Activated CD4-positive, alpha-beta T cell treated with anti-CD3 and anti-CD28 coated beads, Interleukin-2, amount 50 U/mL, for 4 hours (primary cell): ENCODE measurements at regions not wholly inside any gene's neighbourhood (a gene's known extent, or its start where the extent isn't known, plus 50 kb on each side); places are given as distances from the start of the nearest gene placed in this dataset.

Experiments used
- DNase-seq, 2 experiments: peaks; one replicate each; pipeline ENCODE4 v3.0.0-alpha.2; 2020

DNA sequence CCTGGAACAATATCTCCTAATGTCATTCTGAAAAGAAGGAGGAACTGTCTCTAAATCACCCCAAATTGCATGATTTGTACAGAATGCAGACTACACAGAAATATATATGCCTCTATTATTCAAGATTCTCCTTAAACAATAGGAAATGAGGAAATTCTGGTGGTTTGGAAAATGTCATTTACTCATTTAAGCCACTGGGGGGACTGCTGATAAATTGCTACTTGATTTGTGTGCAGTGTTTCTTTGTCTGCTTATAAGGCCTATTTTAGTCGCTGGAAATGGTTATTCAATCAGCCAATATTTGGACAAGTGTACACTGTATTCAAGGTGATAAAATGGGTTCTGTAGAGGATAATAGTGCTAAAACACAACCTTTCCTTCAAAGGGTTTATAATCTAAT is 801.9 kb upstream of the CELF4 start:
- no peak for DNase-seq

DNA sequence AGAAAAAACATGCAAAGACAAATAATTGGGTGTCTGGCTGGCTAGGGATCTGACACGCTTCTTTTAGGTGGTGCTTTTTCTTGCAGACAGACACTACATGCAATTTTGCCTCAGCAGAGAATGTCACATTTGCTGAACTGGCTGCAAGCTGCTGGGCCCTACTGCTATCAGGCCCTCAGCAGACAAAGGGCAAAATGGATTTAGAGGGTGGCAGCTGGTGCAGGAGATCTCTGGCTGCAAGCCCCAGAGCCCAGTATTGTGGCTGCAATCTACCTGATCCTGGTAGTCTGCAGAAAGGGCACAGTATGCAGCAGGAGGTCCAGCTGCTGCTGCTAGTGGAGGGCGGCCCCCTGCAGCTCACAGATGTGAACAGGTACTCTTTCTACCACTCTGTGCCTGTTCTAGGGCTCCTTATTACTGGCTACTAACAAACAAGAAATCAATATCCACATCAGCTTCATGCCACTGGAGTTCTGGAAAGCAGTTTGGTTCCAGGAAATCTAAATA is 796.7 kb upstream of the CELF4 start:
- DNase-seq, result no peak

DNA sequence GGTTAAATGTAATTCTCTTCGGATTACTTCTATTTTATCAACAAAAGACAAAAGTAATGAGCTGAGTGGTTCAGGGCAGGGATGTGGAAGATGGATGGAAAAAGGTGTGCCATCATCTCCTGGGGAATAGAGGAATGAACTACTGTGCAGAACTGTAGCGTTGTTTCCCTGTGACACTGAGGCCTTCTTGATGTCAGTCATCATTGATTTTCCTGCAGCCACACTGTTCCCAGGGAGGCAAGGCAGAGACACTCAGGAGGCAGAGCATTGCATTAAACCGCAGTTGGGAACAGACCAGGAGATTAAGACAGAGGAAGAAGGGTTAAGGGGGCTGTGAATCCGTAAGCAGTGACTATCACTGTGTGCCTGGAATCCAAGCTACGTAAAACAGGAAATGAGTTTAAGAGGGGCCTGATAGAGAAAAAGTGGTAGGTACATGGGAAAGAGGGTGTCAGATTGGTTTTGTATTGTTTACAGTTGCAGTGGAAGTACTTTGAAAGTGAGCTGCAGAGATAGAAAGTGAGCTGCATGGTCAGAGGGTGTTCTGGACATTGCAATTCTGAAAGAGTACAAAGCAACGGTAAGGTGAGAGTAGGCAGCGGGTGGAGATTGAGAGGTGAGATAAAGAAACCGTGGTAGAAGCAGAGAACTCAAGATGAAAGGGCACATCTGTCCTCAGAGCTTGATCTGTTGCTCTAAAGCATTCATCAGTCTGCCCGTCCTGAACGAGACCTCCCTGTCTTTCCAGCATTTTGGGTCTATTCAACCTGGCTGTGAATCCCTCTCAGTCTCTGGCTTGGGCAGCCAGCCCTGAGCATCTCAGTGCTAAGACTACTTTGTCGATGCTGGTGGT is 793.4 kb upstream of the CELF4 start:
- DNase-seq, result no peak

DNA sequence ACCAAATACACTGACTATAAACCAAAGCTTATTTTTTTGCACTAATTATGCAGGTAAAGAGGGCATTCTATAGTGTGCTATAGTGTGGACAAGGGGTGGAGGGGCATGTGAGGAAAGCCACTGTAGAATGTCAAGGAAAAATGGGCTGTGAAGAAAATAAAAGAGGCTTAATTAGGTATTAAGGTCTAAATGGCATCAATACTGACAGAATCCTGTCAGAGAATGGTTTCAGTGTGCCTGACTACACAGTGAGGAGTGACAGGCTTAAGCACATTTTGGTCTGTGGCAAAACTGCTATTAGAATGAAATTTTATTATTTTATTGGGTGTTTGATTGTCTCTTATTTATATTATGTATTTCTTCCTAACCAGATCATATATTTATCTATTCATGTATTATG is 787.6 kb upstream of the CELF4 start:
- DNase-seq, result no peak

DNA sequence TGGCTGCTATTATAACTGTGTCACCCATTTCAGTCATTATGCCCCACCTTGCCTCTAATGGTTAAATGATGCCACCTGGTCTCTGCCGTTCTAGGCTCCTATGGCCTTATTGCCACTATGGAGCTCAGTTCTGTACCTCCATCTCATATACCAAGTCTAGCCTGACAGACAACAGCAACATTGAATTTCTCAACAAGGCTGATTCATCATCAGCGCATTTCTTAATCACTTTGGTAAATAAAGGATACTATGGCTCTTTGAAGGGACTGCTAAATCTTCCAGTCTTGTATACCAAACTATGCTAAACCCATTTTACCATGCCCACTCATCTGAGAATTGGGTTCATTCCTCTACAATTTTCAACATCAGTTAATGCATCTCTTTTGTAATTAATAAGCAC is 784.5 kb upstream of the CELF4 start:
- DNase-seq, result no peak

DNA sequence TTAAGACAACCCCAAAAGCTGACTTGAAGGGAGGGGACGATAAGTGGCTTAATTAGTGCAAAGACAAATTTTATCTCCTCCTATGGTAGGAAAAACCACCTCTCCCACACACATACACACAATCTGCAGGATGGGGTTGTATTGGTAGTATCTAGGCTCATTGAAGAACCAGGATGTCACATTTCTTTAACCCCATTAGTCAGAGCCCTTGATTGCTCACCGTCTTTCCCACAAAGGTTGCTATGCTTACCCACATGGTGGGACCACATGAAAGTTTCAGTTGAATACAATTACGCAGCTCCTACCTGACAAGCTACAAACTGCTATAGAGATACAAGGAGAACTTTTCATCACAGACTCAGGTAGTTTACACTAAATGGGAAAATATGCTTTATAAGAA is 765.0 kb upstream of the CELF4 start:
- DNase-seq, result no peak

DNA sequence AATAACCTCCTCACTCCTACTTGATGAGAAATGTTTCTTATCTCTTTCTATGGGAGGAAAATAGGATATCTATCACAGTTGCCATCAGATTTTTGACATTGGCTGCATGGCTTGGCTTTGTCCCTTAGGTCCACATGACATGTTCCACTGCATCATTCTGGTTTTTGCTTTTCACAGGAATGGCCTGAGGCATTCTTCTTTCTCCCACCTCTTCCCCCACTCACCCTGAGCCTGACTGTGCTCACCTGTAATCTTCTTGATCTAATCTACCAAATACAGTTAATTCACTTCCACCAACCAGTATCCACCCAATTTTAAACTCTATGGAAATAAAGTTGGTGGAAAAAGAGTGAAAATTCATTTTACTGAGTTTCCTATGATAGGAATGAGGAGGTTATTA is 763.5 kb upstream of the CELF4 start:
- no peak for DNase-seq

DNA sequence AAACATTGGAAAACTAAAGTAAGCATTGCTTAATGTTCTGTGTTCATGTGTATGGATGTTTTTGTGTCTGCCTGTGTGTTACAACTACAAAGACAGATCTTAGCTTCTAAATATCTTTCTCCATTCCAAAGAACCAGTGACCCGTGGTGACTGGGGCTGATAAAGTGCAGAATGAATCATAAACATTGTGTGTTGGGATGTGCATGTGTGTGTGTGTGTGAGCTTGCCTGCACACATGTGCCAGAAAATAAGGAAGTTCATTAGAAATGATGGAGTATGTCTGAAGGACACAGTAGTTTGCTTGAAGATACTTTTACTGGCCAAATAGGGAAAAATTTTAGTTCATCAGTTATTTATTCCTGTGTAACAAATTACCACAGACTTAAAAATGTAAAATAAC is 756.6 kb upstream of the CELF4 start:
- DNase-seq, result no peak

DNA sequence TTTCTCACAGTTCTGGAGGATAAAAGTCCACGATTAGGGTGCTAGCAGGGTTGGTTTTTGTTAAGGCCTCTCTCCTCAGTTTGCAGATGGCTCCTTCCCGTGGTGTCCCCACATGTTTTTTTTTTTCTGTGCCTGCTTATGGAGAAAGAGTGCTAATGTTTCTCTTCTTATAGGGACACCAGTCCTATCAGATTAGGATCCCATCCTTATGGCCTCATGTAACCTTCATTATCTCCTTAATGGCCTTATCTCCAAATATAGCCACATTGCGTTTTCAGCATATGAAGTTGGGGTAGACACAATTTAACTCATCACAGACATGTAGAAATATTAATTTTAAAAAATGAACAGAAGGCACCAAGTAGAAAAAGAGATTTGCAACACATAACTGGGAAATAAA is 755.7 kb upstream of the CELF4 start:
- no peak for DNase-seq

DNA sequence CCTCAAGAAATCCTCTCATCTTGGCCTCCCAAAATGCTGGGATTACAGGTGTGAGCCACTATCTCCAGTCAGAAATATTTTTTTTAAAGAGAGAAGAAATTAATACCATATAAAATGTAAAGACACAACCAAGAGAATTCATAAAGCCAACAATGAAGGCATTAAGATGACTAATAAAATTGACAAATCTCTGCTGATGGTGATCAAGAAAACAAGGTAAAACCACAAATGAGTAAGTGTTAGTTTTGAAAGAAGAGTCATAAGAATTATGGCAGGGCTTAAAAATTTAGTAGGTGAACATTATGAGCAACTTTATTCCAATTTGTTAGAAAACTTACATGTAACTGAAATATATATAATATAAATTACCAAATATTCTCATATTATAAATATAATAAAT is 752.8 kb upstream of the CELF4 start:
- no peak for DNase-seq

DNA sequence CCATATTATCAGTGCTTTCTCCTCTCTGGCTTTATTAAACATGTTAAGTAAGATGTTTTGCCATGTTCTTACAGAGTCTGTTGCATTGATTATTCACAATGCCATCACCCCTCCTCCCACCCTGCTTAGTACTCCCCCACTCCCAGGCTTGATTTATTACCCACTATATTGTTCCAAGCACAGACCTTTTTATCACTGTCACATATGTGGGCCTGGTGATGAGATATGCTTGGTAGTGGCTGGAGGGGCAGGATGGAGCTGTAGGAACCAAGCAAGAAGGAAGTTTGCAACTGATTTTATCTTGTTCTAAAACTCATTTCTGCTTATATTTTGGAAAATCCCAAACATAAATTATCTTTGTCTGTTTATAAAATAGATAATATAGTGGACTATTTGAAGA is 748.2 kb upstream of the CELF4 start:
- DNase-seq, result no peak

DNA sequence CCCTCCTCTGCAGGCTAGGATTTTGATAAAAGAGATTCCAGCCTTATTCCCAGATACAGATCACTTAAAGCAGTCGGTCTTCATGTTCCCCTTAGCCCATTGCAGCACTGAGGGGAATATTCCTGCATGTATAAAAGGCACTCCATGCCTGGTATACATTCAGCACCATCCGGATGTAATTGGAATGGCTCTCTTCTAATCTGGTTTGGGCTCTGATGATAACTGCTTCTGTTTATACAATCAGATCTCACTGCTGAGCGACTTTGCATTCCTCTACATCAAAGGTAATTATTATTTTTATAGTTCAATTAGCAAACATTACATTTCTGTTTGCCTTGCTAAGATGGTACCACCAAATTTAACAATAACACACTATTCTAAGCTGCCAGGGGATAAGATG is 746.9 kb upstream of the CELF4 start:
- DNase-seq, result no peak

DNA sequence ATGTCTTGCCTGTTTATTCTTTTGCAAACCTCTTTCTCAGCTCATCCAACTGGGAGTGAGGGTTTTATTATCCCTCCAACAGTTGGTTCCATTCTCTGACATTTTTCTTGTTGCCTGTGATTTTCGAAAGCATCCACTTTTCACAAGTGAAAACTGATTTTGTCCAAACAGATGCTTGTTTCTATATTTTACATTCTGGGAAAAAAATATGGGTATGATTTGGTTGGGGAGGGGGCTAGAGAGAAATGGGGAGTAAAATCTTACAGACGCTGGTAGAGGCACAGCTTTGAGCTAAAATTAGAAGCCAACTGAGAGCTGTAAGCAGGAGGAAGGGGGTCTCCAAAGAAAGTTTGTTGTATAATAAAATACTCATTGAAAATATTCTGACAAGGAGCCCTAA is 745.3 kb upstream of the CELF4 start:
- DNase-seq, result no peak

DNA sequence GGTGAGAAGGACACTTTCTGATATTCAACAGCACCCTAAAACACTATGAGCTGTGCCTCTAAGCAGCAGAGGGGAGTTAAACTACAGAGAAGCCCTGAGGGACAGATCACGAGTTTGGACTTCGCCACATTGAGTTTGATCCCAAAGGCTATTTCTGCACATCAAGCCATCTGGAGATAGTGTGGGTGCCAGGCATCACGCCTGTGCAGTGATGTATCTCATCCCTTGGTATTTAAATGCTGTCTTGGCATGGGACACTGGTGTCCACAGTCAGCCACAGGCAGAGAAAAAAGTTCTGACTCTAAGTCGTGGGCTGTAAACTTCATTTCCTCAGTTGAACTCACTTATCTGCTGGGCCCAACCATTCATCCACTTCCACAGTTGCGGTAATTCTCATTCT is 742.3 kb upstream of the CELF4 start:
- DNase-seq, result no peak

DNA sequence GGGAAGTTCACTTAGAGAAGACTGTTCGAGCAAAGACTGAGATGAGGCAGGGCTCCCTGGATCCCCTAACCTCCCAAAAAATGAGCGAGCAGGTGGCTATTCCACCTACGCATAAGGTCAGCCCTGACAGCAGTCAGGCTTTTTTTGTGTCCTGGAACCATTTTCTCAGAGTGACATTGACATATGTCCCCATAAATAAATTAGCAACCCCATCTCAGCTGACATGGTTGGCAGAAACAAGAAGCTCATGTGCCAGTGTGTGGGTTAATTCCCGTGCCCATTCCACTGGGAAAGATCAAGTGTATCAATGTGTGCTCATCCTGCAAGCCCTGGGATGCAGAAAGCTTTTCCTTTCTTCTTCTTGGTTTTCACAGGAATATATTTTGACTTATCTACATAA is 740.4 kb upstream of the CELF4 start:
- no peak for DNase-seq

DNA sequence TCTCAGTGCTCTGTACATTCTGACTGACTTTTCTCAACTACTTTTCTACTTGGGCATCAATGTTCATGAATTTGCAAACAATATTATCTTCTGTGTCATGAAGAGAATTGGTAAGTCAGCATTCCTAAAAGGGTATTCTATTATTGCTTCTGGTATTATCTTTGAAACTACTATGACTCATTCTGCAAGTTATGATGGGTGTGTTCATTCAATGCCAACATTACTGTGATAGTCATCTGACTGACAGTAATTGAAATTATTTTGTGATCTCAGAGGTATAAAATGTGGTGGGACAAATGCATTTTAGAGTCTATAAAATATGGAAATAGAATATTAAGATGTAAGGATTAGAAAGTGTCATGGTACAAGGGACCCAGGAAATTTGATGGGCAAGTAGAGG is 736.0 kb upstream of the CELF4 start:
- no peak for DNase-seq

DNA sequence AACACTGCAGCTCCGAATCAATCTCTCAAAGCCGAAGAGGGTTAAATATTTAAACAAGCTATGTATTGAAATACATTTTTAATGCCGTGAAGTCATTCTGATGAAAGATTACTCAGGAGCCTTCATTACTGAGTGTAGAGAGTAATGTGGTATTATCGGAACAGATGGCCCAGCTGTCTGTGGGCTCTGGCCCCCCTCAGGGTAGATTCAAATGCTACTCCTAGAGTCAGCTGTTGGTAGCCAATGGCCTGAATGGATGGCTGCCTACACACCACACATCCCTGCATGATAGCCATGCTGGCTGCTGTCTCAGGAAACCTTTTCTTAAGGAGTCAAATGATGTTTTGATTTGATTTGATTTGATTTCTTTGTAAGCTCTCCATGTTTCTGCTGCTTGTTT is 732.3 kb upstream of the CELF4 start:
- DNase-seq, result no peak

DNA sequence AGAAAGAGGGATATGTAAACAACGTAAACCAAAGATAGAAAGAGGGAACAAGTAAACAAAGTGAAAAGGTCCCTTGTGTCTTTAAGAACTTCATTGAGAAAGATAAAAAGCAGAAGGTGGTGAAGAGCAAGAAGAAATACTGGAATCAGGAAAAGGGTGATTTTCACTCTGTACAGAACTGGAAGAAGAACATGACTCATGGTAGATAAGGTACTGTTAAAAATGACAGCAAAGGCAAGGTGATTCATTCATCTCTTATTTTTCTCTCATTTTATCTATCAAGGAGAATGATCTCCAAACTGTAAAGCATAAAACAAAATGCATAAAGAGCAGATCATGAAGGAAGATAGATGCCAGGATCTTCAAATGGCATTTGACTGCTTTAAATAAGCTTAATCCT is 724.6 kb upstream of the CELF4 start:
- no peak for DNase-seq

DNA sequence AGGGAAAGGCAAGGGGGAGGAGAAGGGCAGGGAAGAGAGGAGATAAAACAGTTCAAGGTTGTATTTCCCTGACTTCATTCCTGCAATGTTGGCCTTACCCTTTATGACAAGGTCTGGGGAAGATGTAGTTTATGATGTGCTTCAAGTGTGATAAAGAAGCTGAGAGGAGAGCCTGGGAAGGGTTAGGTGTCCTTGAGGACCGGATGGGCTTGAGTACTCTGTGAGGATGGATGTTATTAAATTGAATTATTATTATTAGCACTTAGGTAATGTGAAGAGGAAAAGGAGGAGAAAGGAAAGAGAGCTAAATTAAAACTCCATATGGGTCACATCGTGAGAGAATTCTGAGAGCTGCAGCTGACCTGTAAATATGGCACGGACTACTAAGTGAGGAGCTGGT is 719.4 kb upstream of the CELF4 start:
- DNase-seq, result no peak

DNA sequence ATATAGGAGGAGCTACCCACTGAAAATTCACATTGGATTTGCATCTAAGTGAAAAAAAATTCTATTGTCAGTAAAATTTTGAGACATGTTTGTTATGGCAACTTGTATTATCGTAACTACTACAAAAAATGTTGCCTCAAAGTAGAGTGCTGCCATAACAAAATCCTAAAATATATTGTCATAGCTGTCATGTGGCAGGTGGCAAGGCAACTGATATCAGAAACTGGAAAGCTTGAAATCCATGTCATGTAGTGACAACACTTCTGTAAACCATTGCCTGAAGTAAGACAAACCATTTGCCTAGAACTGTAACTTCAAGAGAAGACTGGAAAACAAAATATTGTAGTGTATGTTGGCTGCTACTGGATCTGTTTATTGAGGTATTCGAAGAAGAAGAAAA is 697.5 kb upstream of the CELF4 start:
- DNase-seq, result no peak

DNA sequence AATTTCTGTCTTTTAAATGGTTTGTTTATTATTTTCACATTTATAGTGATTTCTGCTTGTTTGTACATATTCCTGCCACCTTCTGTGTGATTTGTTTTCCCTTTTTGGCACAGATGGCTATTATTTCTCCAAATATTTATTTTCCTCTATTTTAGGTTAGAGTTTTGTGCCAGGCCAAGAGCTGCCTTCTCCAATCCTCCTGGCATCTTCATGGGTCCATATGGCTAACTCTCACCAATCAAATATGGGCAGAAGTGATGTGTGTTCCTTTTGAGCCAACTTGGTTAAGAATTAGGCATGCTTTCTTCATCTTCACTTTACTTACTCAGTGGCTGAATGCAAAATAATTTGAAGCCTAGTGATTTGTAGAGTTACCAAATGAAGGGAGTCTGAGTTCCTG is 697.1 kb upstream of the CELF4 start:
- DNase-seq, result no peak

DNA sequence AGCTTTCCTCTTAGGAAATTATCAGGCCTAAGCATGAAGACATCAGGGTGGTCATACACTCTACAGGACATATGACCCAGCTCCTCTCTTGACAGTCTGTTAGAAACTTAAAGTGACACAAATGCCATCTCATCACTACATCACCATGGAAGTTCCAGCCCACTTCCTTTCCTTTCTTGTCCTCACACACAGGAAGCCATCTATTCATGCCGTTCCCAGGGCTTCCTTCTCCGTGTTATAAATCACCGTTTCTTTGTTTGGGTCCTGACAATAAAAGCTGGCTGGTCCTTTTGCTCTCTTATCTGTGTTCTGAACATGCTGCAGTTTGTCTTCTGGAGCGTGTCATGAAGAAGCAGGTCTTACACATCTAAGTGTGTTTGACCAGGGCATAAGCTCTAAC is 692.1 kb upstream of the CELF4 start:
- no peak for DNase-seq

DNA sequence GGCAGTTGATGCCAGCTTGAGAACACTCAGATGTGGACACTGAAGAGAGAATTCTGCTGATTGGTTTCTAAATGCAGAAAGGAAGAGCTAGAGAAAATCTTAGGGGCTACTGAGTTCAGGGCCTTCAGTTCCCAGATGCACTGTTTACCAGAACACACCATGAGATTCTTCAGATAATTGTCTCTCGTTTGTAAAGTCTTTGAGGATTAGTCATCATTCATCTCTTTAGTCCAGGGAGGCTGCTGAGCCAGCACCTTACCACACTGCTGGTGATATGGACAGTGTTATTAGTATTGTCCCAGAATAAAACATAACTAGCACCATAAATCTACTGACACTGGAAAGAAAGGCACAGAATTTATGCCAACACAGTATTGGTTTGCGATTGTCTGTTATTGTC is 690.8 kb upstream of the CELF4 start:
- DNase-seq, result no peak

DNA sequence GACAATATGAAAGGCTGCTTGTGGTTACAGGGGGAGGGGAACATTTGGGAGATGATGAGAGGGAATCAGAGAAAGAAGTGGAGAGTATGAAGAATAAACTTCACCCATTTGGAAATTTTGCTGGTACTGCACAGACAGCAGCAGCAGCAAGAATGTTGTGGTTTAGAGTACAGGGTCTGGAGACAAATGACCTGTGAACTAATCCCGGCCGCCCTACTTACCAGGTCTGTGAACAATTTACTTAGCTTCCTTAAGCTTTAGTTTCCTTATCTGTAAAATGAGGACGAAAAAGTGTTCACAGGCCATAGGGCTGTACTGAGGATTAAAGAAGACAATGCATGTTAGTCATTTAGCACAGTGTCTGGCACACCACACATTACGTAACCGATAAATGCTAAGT is 685.4 kb upstream of the CELF4 start:
- no peak for DNase-seq

DNA sequence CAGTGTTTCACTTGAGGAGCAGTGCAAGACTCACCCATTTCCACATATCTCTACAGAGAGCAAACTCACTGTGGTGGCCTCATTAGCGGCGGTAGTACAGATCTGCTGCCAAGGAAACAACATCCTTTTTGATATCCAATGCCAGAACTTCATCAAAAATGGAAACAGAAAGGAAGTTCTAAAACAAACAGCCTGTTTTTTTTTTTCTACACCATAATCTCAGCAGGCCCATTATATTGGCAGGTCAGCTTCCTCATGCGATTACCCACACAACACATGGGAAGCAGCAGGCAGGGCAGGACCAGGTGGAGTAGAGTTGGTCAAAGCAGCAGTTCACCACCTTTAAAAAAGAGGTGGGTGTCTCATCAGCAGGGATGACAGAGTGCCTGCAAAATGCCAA is 678.9 kb upstream of the CELF4 start:
- no peak for DNase-seq
